GM12864 (cell line): ENCODE measurements at regions not wholly inside any gene's neighbourhood (a gene's known extent, or its start where the extent isn't known, plus 50 kb on each side); places are given as distances from the start of the nearest gene placed in this dataset.

ENCODE experiments used
- DNase-seq: peaks from one replicate; pipeline ENCODE4 v3.0.0-alpha.2; 2011; ENCODE audit warnings: low read depth
- H3K4me3 ChIP-seq: 2 replicates; pipeline ENCODE4 v1.5.1; 2011; ENCODE audit warnings: mild to moderate bottlenecking, low read depth, low read length, control low read depth
- CTCF ChIP-seq: IDR thresholded peaks from 2 replicates; pipeline ENCODE4 v1.5.1; 2011; ENCODE audit warnings: low read depth, mild to moderate bottlenecking, moderate library complexity, low read length, control low read depth, inconsistent platforms; ENCODE audit errors: missing control alignments

GRCh38 chr10:2974503-2975207 is 92.7 kb upstream of the PFKP start:
- TF ChIP-seq CTCF, result no peak
- H3K4me3 ChIP-seq, result no peak overlapping the region
- DNase-seq, result no peak

GRCh38 chr10:2974083-2974482 is 93.3 kb upstream of the PFKP start:
- no peak overlapping the region for H3K4me3 ChIP-seq
- no peak for TF ChIP-seq CTCF
- no peak for DNase-seq

GRCh38 chr10:2972810-2973209 is 94.5 kb upstream of the PFKP start:
- no peak overlapping the region for H3K4me3 ChIP-seq
- TF ChIP-seq CTCF, result no peak
- DNase-seq, result no peak

- no peak for DNase-seq
- TF ChIP-seq CTCF, result no peak
- H3K4me3 ChIP-seq, result no peak overlapping the region
Measured at GRCh38 chr10:2972216-2972615, 95.1 kb upstream of the PFKP start.

GRCh38 chr10:2970190-2970823 is 97.0 kb upstream of the PFKP start:
- DNase-seq, result no peak
- TF ChIP-seq CTCF, result no peak
- no peak overlapping the region for H3K4me3 ChIP-seq

GRCh38 chr10:2968401-2969058 is 98.8 kb upstream of the PFKP start:
- TF ChIP-seq CTCF, result no peak
- no peak overlapping the region for H3K4me3 ChIP-seq
- DNase-seq, result no peak
